HUES64 (cell line): ENCODE measurements at regions not wholly inside any gene's neighbourhood (a gene's known extent, or its start where the extent isn't known, plus 50 kb on each side); places are given as distances from the start of the nearest gene placed in this dataset.
"Not testable (repeated sequence)": the region's sequence is repeated elsewhere in the genome, so short reads cannot be mapped to it uniquely, and the experiment has no call there.

Experiments
- H3K27ac ChIP-seq: 2 replicates; pipeline ENCODE4 v1.7.0; 2013; ENCODE audit warnings: low read depth, low read length, inconsistent platforms
- H3K27me3 ChIP-seq: 2 replicates; pipeline ENCODE4 v1.6.1; 2013; ENCODE audit warnings: mild to moderate bottlenecking, low read length; ENCODE audit not compliant: insufficient read depth
- H3K36me3 ChIP-seq: 2 replicates; pipeline ENCODE4 v1.6.1; 2013; ENCODE audit warnings: mild to moderate bottlenecking, low read length; ENCODE audit not compliant: insufficient read depth
- H3K4me1 ChIP-seq: 2 replicates; pipeline ENCODE4 v1.6.1; 2013; ENCODE audit warnings: mild to moderate bottlenecking, low read length, moderate library complexity; ENCODE audit not compliant: insufficient read depth
- H3K4me3 ChIP-seq: 2 replicates; pipeline ENCODE4 v1.5.1; 2013; ENCODE audit warnings: mild to moderate bottlenecking, low read length, moderate library complexity
- H3K9ac ChIP-seq: 2 replicates; pipeline ENCODE4 v1.6.1; 2013; ENCODE audit warnings: mild to moderate bottlenecking, low read depth, low read length
- H3K9me3 ChIP-seq: 2 replicates; pipeline ENCODE4 v1.6.1; 2013; ENCODE audit warnings: low read depth, low read length; ENCODE audit not compliant: insufficient read depth
- WGBS: fragments of 150-250, 120-280 bp; methylation state at CpG from one replicate; pipeline ENCODE4 v1.1.7; 2013; ENCODE audit warnings: missing lambda C conversion rate; 5-methylcytosine and 5-hydroxymethylcytosine counted together

GRCh38 chr14:45906257-45906656 lies 653.3 kb upstream of the MIS18BP1 start:
- Histone ChIP-seq H3K27me3 (no peaks in the 10 kb centered on the region), H3K36me3 (no peaks in the 10 kb centered on the region), H3K27ac (no peak overlapping the region), H3K9me3 (0 out of 2 replicates have a peak, but pooled peaks cover 4% of the 10 kb centered on the region), H3K9ac (no peak overlapping the region), H3K4me3 (no peak overlapping the region), H3K4me1 (no peaks in the 10 kb centered on the region)
- WGBS = 92% methylated on average over 1 of the region's 1 CpG

GRCh38 chr14:45905672-45906071 lies 652.7 kb upstream of the MIS18BP1 start:
- H3K4me3 ChIP-seq = no peak overlapping the region
- 100% methylated on average over 1 of the region's 1 CpG for WGBS
- no peak overlapping the region for H3K27ac ChIP-seq
- H3K27me3 ChIP-seq = no peaks in the 10 kb centered on the region
- no peaks in the 10 kb centered on the region for H3K4me1 ChIP-seq
- H3K9ac ChIP-seq = no peak overlapping the region
- no peaks in the 10 kb centered on the region for H3K36me3 ChIP-seq
- 0 out of 2 replicates have a peak, but pooled peaks cover 4% of the 10 kb centered on the region for H3K9me3 ChIP-seq

- WGBS = 100% methylated on average over 1 of the region's 1 CpG
Measured at GRCh38 chr14:45904314-45904713, 651.3 kb upstream of the MIS18BP1 start.

GRCh38 chr14:45902241-45902640 lies 649.2 kb upstream of the MIS18BP1 start:
- H3K27me3 ChIP-seq = no peaks in the 10 kb centered on the region
- H3K4me1 ChIP-seq = no peaks in the 10 kb centered on the region
- H3K36me3 ChIP-seq = no peaks in the 10 kb centered on the region
- 100% methylated on average over 2 of the region's 3 CpGs for WGBS
- H3K27ac ChIP-seq = no peak overlapping the region
- H3K9me3 ChIP-seq = no peaks in the 10 kb centered on the region
- no peak overlapping the region for H3K9ac ChIP-seq
- H3K4me3 ChIP-seq = no peak overlapping the region

More at GRCh38 chr14:45904314-45904713, 651.3 kb upstream of the MIS18BP1 start:
- no peak overlapping the region for H3K9ac ChIP-seq
- no peak overlapping the region for H3K4me3 ChIP-seq
- H3K27me3 ChIP-seq = no peaks in the 10 kb centered on the region
- no peaks in the 10 kb centered on the region for H3K36me3 ChIP-seq
- H3K9me3 ChIP-seq = no peaks in the 10 kb centered on the region
- no peaks in the 10 kb centered on the region for H3K4me1 ChIP-seq
- H3K27ac ChIP-seq = no peak overlapping the region

GRCh38 chr14:45897439-45897838 lies 644.4 kb upstream of the MIS18BP1 start:
- H3K27ac ChIP-seq = no peak overlapping the region
- no peak overlapping the region for H3K4me3 ChIP-seq
- no peaks in the 10 kb centered on the region for H3K27me3 ChIP-seq
- no peak overlapping the region for H3K9ac ChIP-seq
- no peaks in the 10 kb centered on the region for H3K9me3 ChIP-seq
- no peaks in the 10 kb centered on the region for H3K36me3 ChIP-seq
- 90% methylated on average over 3 of the region's 3 CpGs for WGBS
- H3K4me1 ChIP-seq = no peaks in the 10 kb centered on the region

- peaks cover 9% of the 10 kb centered on the region for H3K4me1 ChIP-seq
- H3K27me3 ChIP-seq = no peaks in the 10 kb centered on the region; the same call in 1 of the 2 replicates
- H3K9ac ChIP-seq = no peak overlapping the region
- no peak overlapping the region for H3K4me3 ChIP-seq
- H3K9me3 ChIP-seq = no peaks in the 10 kb centered on the region
- WGBS = 100% methylated on average over 2 of the region's 3 CpGs
- H3K27ac ChIP-seq = no peak overlapping the region
- H3K36me3 ChIP-seq = no peaks in the 10 kb centered on the region
Measured at GRCh38 chr14:45893127-45893526, 640.1 kb upstream of the MIS18BP1 start.

- H3K9me3 ChIP-seq = no peaks in the 10 kb centered on the region
- no peaks in the 10 kb centered on the region; the same call in 1 of the 2 replicates for H3K27me3 ChIP-seq
- no peak overlapping the region for H3K9ac ChIP-seq
- no peaks in the 10 kb centered on the region for H3K36me3 ChIP-seq
- WGBS = 72% methylated on average over 18 of the region's 18 CpGs
- no peak overlapping the region for H3K27ac ChIP-seq
- peaks cover 9% of the 10 kb centered on the region for H3K4me1 ChIP-seq
- H3K4me3 ChIP-seq = no peak overlapping the region; the same call in 1 of the 2 replicates
Measured at GRCh38 chr14:45891417-45892080, 638.5 kb upstream of the MIS18BP1 start.

- peak overlapping the region; percentile 51 for H3K4me3 ChIP-seq
- not testable (repeated sequence) for H3K9me3 ChIP-seq, H3K4me1 ChIP-seq, H3K27me3 ChIP-seq, H3K36me3 ChIP-seq, H3K27ac ChIP-seq
- 75% methylated on average over 28 of the region's 28 CpGs for WGBS
- peak overlapping the region; percentile 55; the same call in 1 of the 2 replicates for H3K9ac ChIP-seq
Measured at GRCh38 chr14:45888766-45889285, 635.8 kb upstream of the MIS18BP1 start.

- no peaks in the 10 kb centered on the region for H3K9me3 ChIP-seq
- 93% methylated on average over 3 of the region's 4 CpGs for WGBS
- no peaks in the 10 kb centered on the region; the same call in 1 of the 2 replicates for H3K4me1 ChIP-seq
- no peak overlapping the region for H3K4me3 ChIP-seq
- H3K27me3 ChIP-seq = no peaks in the 10 kb centered on the region
- no peak overlapping the region for H3K9ac ChIP-seq
- no peak overlapping the region for H3K27ac ChIP-seq
- H3K36me3 ChIP-seq = no peaks in the 10 kb centered on the region
Measured at GRCh38 chr14:45877981-45878380, 625.0 kb upstream of the MIS18BP1 start.

GRCh38 chr14:45868863-45869262 lies 615.9 kb upstream of the MIS18BP1 start:
- Histone ChIP-seq H3K36me3 (no peaks in the 10 kb centered on the region), H3K27ac (no peak overlapping the region), H3K9ac (no peak overlapping the region), H3K27me3 (no peaks in the 10 kb centered on the region), H3K4me3 (no peak overlapping the region), H3K9me3 (peaks cover 12% of the 10 kb centered on the region), H3K4me1 (no peaks in the 10 kb centered on the region)
- WGBS = 97% methylated on average over 2 of the region's 2 CpGs

- Histone ChIP-seq H3K4me3 (no peak overlapping the region), H3K27me3 (no peaks in the 10 kb centered on the region)
- WGBS = 71% methylated on average over 2 of the region's 2 CpGs
Measured at GRCh38 chr14:45868377-45868776, 615.4 kb upstream of the MIS18BP1 start.

More at GRCh38 chr14:45868377-45868776, 615.4 kb upstream of the MIS18BP1 start:
- Histone ChIP-seq H3K9ac (no peak overlapping the region), H3K36me3 (no peaks in the 10 kb centered on the region), H3K4me1 (no peaks in the 10 kb centered on the region), H3K27ac (no peak overlapping the region), H3K9me3 (peaks cover 12% of the 10 kb centered on the region)
